Omental fat pad (tissue), 3 donors: ENCODE measurements at regions not wholly inside any gene's neighbourhood (a gene's known extent, or its start where the extent isn't known, plus 50 kb on each side); places are given as distances from the start of the nearest gene placed in this dataset.

Experiments used
- ATAC-seq: fragments of 150-250 bp; one replicate; pipeline ENCODE4 v1.9.1; 2016; ENCODE audit warnings: mild to moderate bottlenecking, moderate library complexity; ENCODE audit not compliant: low FRiP score
- DNase-seq: peaks from one replicate; pipeline ENCODE4 v3.0.0-alpha.2; 2019; ENCODE audit warnings: low spot score
- CTCF ChIP-seq, 3 donors: fragments of 450-650 bp; IDR thresholded peaks; one replicate each; pipeline ENCODE4 v1.5.1; 2016 to 2017; ENCODE audit warnings: antibody characterized with exemption in 3 of 3, mild to moderate bottlenecking in 3 of 3, moderate library complexity in 2 of 3

- no peak for TF ChIP-seq CTCF (IDR thresholded peaks at IDR 0.05)
- ATAC-seq = no peak
These were observed 110.0 kb downstream of the EMX2 start for GRCh38 chr10:117652228-117653169.

GRCh38 chr10:117653170-117653515 lies 110.6 kb downstream of the EMX2 start:
- no peak for ATAC-seq
- TF ChIP-seq CTCF (IDR thresholded peaks at IDR 0.05) = no peak
- no peak for DNase-seq

More at GRCh38 chr10:117652228-117653169, 110.0 kb downstream of the EMX2 start:
- no peak for DNase-seq

- ATAC-seq (no peak), DNase-seq (no peak)
- no peak for TF ChIP-seq CTCF (IDR thresholded peaks at IDR 0.05)
These were observed 111.6 kb downstream of the EMX2 start for GRCh38 chr10:117654105-117654504.

- TF ChIP-seq CTCF (IDR thresholded peaks at IDR 0.05) = no peak
- DNase-seq (no peak), ATAC-seq (no peak)
These were observed 114.1 kb downstream of the EMX2 start for GRCh38 chr10:117656385-117657367.

- TF ChIP-seq CTCF (IDR thresholded peaks at IDR 0.05) = no peak
- ATAC-seq = no peak
- no peak for DNase-seq
These were observed 118.8 kb downstream of the EMX2 start for GRCh38 chr10:117661316-117661715.

GRCh38 chr10:117662126-117662525 lies 119.6 kb downstream of the EMX2 start:
- ATAC-seq (no peak), DNase-seq (no peak)
- no peak for TF ChIP-seq CTCF (IDR thresholded peaks at IDR 0.05)
